Hematopoietic multipotent progenitor cell treated with erythropoietin and hydrocortisone succinate and interleukin-3 and kit ligand, for 6 days (in vitro differentiated cells): ENCODE measurements at regions not wholly inside any gene's neighbourhood (a gene's known extent, or its start where the extent isn't known, plus 50 kb on each side); places are given as distances from the start of the nearest gene placed in this dataset.

ENCODE experiments used
- DNase-seq: peaks from one replicate; pipeline ENCODE4 v3.0.0-alpha.2; 2015

- no peak for DNase-seq
Observed at GRCh38 chr4:27187786-27188185, 327.1 kb downstream of the STIM2 start.

- DNase-seq: no peak
Observed at GRCh38 chr4:27189683-27190082, 329.0 kb downstream of the STIM2 start.

- no peak for DNase-seq
Observed at GRCh38 chr4:27191592-27191991, 331.0 kb downstream of the STIM2 start.

GRCh38 chr4:27194599-27195176 lies 334.0 kb downstream of the STIM2 start:
- DNase-seq: no peak

GRCh38 chr4:27198246-27198645 lies 337.6 kb downstream of the STIM2 start:
- DNase-seq: no peak

- DNase-seq: no peak
Observed at GRCh38 chr4:27198971-27199370, 338.3 kb downstream of the STIM2 start.

- no peak for DNase-seq
Observed at GRCh38 chr4:27206009-27206408, 345.4 kb downstream of the STIM2 start.

- DNase-seq: no peak
Observed at GRCh38 chr4:27210956-27211355, 350.3 kb downstream of the STIM2 start.

- DNase-seq: no peak
Observed at GRCh38 chr4:27214010-27214409, 353.4 kb downstream of the STIM2 start.

- DNase-seq: no peak
Observed at GRCh38 chr4:27215220-27215826, 354.7 kb downstream of the STIM2 start.

- no peak for DNase-seq
Observed at GRCh38 chr4:27217261-27217769, 356.7 kb downstream of the STIM2 start.

- no peak for DNase-seq
Observed at GRCh38 chr4:27218013-27218412, 357.4 kb downstream of the STIM2 start.

- DNase-seq: no peak
Observed at GRCh38 chr4:27223326-27223725, 362.7 kb downstream of the STIM2 start.

- DNase-seq: no peak
Observed at GRCh38 chr4:27233531-27233930, 372.9 kb downstream of the STIM2 start.

GRCh38 chr4:27234306-27234899 lies 373.8 kb downstream of the STIM2 start:
- DNase-seq: no peak

GRCh38 chr4:27239641-27240040 lies 379.0 kb downstream of the STIM2 start:
- DNase-seq: no peak

- no peak for DNase-seq
Observed at GRCh38 chr4:27242217-27242616, 381.6 kb downstream of the STIM2 start.

GRCh38 chr4:27245216-27245615 lies 384.6 kb downstream of the STIM2 start:
- DNase-seq: no peak

GRCh38 chr4:27248829-27249228 lies 388.2 kb downstream of the STIM2 start:
- DNase-seq: no peak

- no peak for DNase-seq
Observed at GRCh38 chr4:27251771-27252170, 391.1 kb downstream of the STIM2 start.

- no peak for DNase-seq
Observed at GRCh38 chr4:27267339-27267969, 406.8 kb downstream of the STIM2 start.

GRCh38 chr4:27267970-27268355 lies 407.3 kb downstream of the STIM2 start:
- DNase-seq: no peak

- DNase-seq: no peak
Observed at GRCh38 chr4:27270435-27270834, 409.8 kb downstream of the STIM2 start.

GRCh38 chr4:27271555-27271954 lies 410.9 kb downstream of the STIM2 start:
- no peak for DNase-seq
